Embryonic facial prominence (tissue), 1 donor: ENCODE measurements at regions not wholly inside any gene's neighbourhood (a gene's known extent, or its start where the extent isn't known, plus 50 kb on each side); places are given as distances from the start of the nearest gene placed in this dataset.
"Not testable (repeated sequence)": the region's sequence is repeated elsewhere in the genome, so short reads cannot be mapped to it uniquely, and the experiment has no call there.

Experiments
- DNase-seq: peaks from one replicate; pipeline ENCODE4 v3.0.0-alpha.2; 2016; ENCODE audit errors: extremely low spot score

DNA sequence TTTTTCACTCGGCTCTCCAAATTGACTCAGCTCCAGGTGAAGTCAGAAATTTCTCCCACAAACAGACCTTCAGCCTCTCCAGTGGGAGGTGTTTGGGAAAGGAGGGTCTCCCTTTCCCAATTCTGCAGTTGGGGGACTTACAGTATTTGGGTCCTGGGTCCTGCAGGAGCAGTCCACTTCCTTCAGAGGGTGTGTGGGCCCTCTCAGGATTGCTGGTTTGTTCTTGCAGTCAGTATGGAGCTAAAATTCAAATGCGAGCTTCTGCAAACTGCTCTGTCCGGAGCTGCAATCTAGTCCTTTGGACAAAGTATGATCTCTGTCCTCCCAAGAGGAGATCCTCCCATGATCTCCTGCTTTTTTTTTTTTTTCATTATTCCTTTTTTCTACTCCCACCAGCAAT, 87.9 kb upstream of the MSTN start:
- DNase-seq = no peak

DNA sequence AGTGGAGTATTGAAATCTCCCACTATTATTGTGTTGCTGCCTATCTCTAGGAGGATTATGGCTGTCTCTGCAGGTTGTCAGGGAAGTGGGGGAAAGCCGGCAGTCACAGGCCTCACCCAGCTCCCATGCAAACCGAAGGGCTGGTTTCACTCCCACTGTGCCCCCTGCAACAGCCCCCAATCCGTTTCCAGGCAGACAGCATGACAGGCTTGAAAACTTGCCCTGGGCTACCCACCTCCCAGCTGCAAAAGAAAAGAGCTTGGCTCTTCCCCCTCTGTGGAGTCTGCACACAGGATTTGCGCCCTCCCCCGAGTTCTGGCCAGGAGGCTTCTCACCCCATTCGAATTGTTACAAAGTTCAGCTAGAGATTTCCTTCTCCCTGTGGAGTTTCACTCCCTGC, 87.4 kb upstream of the MSTN start:
- DNase-seq = no peak

DNA sequence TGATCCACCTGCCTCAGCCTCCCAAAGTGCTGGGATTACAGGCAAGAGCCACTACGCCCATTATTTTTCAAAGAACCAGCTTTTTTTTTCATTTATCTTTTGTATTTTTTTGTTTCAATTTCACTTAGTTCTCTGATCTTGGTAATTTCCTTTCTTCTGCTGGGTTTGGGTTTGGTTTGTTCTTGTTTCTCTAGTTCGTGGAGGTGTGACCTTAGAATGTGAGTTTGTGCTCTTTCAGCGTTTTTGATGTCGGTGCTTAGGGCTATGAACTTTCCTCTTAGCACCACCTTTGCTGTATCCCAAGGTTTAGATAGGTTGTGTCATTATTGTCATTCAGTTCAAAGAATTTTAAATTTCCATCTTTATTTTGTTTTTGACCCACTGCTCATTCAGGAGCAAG, 86.7 kb upstream of the MSTN start:
- no peak for DNase-seq

DNA sequence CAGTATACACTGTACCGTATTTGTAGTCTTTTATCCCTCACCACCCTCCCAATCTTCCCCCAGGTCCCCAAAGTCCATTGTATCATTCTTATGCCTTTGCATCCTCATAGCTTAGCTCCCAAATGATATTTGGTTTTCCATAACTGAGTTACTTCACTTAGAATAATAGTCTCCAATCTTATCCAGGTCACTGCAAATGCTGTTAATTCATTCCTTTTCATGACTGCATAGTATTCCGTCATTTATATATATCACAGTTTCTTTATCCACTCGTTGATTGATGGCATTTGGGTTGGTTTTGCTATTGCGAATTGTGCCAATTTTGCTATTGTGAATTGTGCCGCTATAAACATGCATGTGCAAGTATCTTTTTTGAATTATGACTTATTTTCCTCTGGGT, 83.6 kb upstream of the MSTN start:
- not testable (repeated sequence) for DNase-seq

DNA sequence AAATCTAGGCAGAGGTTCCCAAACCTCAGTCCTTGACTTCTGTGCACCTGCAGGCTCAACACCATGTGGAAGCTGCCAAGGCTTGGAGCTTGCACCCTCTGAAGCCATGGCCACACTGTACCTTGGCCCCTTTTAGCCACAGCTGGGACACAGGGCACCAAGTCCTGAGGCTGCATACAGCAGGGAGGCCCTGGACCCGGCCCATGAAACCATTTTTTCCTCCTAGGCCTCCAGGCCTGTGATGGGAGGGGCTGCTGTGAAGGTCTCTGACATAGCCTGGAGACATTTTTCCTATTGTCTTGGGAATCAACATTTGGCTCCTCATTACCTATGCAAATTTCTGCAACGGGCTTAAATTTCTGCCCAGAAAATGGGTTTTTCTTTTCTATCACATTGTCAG, 77.9 kb upstream of the MSTN start:
- not testable (repeated sequence) for DNase-seq

DNA sequence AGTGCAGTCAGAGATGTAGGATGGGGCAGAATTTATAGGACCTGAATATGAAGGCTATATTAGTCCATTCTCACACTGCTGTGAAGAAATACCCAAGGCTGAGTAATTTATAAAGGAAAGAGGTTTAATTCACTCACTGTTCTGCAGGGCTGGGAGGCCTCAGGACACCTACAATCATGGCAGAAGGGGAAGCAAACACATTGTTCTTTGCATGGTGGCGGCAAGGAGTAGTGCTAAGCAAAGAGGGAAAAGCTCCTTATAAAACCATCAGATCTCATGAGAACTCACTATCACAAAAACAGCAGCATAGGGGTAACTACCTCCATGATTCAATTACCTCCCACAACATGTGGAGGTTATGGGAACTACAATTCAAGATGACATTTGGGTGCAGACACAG, 76.8 kb upstream of the MSTN start:
- DNase-seq = no peak

DNA sequence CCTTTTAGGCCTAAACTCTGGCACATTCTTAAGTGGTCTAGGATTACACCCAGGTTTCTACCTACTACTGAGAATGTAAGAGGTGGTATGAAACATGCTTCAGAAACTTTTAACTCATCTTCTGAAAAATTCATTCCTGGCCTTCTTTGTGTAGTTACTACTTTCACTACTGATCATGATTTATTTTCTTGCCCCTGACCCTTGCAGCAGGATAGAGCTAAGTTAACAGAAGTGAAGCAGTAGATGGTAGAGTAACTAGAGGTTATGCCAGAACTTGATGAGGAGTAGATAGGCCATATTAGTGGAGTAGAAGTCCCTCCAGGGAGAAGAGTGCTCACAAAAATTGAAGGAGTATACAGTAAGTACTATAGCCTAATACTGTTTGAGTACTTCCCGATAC, 75.5 kb upstream of the MSTN start:
- DNase-seq = no peak

DNA sequence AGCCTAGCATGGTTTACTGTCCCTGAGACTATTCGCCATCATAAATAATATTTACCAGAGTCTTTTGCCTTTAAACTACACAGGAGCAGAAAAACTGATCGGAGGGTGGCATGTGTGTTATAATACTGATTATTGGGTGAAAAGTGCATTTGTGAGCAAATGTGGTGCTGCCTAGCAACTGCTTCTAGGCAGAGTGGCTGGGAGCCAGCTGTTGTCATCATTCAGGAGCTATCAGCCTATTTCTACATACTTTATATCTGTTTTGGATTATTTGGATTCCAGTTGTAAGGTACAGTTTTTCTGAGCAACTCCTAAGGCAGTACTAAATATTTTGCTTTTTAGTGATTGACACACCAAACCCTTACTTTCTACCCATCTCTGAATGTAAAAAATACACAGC, 75.0 kb upstream of the MSTN start:
- DNase-seq = no peak

DNA sequence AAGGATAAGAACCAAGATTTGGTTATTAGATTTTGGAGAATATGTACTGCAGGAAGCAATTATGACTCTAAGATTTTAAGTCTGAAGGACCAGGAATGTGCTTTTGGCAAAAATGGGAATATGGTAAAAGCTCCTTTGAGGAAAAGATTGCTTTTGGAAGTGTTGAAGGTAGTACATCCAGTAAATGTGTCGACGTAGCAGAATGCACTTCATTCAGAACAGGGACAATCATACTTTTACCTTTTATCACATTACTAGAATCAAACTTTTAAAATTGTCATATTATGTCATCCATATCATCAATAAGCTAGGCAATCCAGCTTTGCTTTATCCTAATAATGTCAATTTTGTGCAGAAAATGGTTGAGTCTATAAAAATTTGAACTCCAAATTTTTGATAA, 74.3 kb upstream of the MSTN start:
- no peak for DNase-seq

DNA sequence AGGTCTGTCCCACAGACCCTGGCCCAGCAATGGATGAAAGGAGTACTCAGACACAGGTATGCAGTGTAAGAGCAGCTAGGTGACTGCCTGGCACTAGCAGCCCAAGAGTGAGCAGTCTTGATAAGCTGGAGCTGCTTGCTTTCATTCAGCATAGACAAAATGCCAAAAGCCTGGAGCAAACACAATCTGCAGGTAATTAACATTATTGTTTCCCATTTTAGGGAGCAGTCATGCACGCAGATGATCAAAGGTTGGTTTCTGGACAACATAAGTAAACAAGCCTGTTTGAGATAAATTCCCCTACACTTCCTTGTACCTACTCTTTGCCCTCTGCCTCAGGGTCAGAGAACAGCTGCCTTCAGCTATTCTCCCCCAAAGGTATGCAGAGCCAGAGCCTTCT, 73.7 kb upstream of the MSTN start:
- DNase-seq = no peak

DNA sequence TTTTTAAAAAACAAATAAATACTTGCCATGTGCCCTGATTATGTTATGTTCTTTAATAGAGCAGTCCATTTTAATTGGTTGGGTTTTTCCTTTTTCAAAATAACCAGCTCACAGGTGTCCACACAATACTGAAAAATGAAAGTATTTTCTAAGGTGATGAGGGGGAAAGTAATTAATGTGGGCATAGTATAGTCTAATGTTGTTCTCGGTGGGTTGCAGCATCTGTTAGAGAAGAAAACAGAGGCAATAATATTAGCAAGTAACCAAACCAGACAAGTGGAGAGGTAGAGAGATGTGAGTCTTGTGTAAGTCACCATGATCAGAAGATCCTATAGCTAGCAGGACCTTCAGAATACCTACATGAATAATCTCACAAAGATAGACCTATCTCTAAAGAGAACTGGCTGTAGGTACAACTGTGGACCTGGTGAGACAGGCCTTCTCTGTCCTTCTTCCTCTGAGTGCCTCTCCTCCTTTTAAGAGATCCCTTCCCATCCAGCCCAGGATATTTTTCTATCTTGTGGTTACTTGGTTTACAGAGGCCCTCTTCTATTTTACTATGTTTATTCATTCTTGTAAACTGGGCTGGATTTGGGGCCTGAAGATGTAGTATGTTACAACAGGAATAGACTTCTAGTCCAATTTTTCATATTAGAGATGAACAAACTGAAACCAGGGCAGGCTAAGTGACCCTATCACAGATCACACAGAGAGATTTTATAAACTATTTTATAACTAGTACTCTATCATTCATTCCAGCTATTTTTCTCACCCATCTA, 67.1 kb upstream of the MSTN start:
- DNase-seq = no peak

DNA sequence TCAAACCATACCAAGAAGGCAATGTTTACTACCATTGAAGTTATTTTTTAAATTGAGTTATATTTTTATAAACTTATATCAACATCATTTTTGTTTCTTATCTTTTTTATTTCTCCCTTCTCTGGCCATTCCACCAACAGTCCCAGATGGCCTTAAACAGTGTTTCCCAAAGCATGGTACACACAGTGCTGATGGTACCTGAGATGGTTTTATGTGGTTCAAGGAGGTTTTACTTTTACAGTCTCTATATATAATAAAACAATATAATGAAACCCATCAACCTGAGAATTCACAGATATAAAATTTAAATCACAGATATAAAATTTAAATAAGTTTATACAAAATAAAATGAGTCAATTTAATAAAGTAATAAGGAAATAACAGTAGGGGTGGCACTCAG, 65.1 kb upstream of the MSTN start:
- no peak for DNase-seq

DNA sequence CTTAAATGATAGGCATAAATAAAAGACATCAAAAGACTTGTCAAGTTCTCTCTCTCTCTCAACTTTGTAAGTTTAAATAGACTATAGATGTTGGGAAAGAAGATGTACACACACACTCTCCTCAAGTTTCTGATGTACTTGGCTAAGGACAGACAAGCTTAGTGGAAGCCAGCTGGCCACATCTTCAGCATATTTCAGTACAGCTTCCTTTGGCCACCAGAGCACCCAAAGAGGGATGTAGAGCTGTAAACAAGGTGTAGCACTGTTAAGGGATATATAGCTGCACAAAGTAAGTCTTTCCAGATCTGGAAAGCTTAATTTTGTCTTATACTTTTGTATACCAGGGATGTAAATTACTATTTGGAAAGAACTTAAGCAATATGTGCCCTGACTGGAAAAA, 64.3 kb upstream of the MSTN start:
- no peak for DNase-seq

DNA sequence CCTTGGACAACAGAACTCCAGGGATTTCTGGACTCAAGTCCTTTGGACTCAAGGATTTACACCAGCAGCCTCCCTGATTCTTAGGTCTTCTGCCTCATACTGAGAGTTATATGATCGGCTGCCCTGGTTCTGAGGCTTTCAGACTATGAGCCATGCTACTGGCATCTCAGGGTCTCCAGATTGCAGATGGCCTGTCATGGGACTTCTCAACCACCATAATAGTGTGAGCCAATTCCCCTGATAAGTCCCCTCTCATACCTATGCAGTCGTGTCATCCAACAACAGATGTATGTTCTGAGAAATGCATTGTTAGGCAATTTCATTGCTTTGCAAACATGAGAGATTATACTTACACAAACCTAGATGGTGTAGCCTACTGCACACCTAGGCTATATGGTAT, 61.4 kb upstream of the MSTN start:
- no peak for DNase-seq

DNA sequence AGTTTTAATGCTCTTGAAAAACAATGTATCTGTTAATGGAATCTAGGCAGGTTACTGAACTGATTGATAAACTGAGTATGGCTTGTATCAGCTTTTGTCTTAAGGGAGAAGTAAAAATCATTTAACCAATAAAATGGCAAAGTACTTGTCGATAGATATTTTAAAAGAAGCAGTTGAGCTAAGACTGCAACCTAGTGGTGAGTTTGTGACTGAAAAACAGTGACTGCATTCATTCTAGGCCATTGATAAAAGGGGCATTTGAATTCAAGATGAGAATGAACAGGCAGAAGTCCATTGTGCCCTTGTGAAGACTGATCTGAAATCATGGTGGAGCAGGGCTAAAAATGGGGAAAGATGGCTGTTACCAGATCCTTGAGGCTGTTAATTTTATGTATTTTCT, 59.4 kb upstream of the MSTN start:
- DNase-seq = peak; percentile 10

DNA sequence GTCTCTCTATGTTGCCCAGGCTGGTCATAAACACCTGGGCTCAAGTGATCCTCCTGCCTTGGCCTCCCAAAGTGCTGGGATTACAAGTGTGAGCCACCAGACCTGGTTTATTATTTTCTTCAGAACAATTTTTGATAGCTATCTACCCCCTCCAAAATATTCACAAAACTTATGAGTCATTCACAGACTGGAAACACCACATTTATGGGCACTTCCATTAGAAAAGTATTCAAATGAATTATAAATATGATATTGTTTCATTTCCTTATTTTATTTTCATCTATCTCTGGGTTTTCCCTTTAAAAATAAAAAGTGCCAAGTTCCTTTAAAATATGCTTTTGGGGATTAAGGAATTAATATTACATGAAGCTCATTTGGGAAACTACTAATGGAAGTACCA, 58.8 kb upstream of the MSTN start:
- no peak for DNase-seq

DNA sequence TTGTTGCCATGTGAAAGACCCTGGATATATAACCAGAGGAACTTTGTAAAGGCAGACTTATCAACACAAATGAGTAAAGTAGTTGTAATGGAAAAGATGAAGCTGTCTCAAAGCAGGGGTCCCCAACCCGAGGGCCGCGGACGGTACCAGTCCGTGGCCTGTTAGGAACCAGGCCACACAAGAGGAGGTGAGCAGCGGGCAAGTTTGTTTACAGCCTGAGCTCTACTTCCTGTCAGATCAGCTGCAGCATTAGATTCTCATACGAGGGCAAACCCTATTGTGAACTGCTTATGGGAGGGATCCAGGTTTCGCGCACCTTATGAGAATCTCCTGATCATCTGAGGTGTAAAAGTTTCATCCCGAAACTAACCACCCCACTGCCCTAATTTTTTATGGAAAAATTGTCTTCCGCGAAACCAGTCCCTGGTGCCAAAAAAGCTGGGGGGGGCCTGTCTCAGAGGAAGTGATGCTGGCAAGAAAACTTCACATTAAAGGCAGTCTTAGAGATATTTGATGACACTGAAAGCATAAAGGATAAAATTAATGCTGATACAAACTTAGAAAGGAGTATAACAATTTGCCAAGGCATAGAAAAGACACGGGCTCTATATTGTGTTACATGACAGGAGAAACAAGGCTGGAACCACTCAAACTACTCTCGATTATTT, 57.5 kb upstream of the MSTN start:
- DNase-seq = no peak

DNA sequence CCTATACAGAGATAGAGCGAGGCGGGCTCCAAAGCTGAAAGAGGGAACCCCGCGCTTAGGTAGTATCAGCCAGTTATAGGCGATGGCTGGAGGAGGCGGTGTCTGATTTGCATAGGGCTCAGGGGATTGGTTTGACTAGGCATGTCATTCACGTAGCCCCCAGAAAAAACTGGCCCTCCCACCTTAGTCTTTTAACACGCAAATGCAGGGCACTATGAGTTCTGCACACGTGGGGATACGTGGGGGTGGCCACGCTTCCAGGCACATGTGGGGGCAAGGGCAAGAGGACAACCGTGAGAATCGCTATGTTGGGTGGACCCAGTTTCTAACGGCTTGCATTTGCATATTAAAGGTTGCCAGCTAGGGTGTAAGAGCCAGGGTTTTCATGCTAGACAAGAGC, 56.7 kb upstream of the MSTN start:
- DNase-seq = no peak

DNA sequence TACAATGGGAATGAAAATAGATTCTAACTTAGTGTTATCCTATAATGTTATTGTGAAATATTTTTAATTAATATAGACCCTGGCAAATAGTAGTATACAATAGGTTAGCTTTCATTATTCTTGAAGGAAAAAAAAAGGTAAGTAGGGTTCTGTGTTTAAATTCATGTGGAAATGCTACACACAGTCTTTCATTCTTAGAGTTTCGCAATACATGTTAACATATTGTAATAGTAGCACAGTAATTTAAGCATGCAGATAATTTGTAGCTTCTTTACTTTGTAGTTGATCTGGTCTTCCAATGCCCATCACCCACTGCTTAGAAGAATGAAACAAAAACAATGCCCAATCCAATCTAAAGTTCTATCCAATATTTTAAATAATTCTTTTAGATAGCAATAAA, 54.8 kb upstream of the MSTN start:
- no peak for DNase-seq

DNA sequence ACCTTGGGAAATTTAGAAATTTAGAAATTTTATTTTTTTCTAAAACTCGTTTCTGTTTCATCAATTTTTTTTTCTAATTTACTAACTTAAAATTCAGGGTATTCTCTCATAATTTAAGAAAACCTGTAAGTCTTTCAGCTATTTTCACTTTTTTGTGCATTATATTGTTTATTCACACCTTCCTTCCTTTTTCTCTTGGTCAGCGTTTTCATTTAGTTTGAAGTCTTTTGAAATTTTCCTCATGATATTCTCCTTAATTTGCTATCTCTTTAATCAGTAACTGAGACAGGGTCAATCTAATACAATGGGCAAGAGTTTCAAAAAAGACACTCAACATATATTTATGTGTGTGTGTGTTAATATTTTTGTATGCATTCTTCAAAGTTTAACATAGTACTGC, 50.5 kb upstream of the MSTN start:
- DNase-seq = no peak
